AG09319 (cell line): ENCODE measurements at regions not wholly inside any gene's neighbourhood (a gene's known extent, or its start where the extent isn't known, plus 50 kb on each side); places are given as distances from the start of the nearest gene placed in this dataset.

Experiments
- DNase-seq: peaks from one replicate; pipeline ENCODE4 v3.0.0-alpha.2; 2010; ENCODE audit warnings: low read depth; ENCODE audit errors: extremely low read depth
- TF ChIP-seq, protein P1 (sequence below): IDR thresholded peaks from 2 replicates; pipeline ENCODE4 v1.5.1; 2011; ENCODE audit warnings: low read depth, mild to moderate bottlenecking, inconsistent platforms, low read length, moderate library complexity

DNA sequence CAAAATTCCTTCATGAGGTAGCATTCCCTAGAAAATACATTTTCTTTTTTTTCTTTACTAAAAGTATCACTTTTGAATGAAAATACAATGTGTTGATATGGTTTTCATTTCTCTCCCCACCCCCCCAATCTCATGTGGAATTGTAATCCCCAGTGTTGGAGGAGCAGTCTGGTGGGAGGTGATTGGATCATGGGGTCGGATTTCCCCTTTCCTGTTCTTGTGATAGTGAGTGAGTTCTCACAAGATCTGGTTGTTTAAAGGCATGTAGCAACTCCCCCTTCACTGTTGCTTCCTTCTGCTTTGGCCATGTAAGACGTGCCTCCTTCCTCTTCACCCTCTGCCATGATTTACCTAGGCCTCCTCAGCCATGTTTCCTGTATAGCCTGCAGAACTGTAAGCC is 790.3 kb upstream of the KCND2 start:
- TF ChIP-seq, protein P1, sequence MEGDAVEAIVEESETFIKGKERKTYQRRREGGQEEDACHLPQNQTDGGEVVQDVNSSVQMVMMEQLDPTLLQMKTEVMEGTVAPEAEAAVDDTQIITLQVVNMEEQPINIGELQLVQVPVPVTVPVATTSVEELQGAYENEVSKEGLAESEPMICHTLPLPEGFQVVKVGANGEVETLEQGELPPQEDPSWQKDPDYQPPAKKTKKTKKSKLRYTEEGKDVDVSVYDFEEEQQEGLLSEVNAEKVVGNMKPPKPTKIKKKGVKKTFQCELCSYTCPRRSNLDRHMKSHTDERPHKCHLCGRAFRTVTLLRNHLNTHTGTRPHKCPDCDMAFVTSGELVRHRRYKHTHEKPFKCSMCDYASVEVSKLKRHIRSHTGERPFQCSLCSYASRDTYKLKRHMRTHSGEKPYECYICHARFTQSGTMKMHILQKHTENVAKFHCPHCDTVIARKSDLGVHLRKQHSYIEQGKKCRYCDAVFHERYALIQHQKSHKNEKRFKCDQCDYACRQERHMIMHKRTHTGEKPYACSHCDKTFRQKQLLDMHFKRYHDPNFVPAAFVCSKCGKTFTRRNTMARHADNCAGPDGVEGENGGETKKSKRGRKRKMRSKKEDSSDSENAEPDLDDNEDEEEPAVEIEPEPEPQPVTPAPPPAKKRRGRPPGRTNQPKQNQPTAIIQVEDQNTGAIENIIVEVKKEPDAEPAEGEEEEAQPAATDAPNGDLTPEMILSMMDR: no peak
- DNase-seq: no peak

DNA sequence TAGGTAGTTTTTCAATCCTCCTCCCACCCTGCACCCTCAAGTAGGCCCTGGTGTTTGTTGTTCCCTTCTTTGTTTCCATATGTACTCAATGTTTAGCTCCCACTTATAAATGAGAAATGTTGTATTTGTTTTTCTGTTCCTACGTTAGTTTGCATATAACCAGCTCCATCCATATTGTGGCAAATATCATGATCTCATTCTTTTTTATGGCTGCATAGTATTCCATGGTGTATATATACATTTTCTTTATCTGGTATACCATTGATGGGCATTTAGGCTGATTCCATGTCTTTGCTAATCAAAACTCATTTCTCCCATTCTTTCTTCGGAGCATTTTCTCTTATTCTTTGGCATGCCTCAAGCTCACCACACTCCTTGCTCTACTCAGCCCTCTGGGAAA is 789.6 kb upstream of the KCND2 start:
- no peak for DNase-seq
- TF ChIP-seq, protein P1: no peak

DNA sequence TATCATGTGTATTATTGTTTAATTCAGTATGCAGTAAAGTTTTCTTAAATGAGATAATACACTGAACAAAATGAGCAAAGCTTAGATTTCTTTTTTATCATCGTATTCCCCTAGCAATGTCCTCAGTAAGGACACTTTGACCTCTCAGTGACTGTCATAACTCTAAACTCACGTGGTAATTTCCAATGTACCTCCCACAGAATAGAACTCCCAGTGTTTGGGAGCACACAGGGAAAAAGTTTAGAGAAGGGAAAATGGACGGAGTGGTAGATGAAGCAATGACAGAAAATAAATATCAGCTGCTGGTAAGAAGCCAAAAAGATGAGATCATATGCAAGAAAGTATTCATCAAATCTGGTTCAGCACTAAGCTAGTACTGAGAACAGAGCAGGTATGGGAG is 758.6 kb upstream of the KCND2 start:
- no peak for DNase-seq
- TF ChIP-seq, protein P1: no peak

DNA sequence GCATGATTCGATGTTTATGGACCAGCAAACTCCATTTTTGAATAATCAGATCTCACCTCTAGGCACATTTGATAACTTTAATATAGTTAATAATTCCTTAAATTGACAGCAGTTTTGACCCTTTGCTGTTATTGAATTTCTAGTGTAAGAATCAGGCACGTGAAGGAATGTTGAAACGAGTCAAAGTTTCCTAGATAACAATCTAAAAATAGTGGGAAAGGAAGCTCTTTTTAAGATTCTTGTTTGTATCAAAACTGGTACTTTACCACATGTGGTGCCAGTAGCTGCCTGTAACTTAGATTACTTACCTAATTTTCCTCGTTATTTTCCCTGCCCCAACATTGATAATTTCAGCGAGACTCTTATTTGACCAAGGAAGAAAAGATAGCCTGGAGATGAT is 757.8 kb upstream of the KCND2 start:
- DNase-seq: no peak
- TF ChIP-seq, protein P1: no peak

DNA sequence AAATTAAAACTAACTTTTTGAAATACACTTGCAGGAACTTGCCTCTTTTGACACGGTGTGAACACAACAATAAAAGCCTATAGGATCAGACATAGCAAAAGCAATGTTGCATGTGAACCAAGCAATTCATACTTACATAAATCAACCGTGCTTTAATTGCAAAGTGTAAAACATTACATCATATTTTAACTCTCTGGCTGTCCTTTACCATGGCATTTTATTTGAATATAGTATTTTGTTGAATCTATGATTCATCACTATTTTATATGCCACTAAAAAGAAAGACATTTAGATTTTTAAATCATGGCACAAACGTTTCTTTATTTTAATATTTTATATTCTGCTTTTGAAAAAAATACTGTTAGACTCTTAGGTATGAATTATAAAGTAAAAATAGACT is 757.0 kb upstream of the KCND2 start:
- DNase-seq: no peak
- TF ChIP-seq, protein P1: no peak

DNA sequence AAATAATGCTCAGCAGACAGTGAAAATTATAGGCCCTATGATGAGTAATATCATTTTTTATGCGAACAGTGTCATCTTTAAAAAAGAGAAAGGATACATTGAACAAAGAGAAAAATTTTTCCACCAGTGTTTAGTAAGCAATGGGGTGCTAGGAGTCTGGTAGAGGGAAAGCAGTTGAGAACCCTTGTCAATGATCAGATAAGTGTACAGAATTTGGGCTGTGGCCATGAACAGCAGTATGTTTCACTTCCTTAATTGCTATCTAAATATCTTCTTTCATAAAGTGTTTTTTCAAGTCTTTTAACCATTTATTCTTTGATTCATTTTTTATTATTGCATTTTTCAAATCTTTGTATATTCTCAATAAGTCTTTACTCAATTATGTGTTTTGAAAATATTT is 750.7 kb upstream of the KCND2 start:
- TF ChIP-seq, protein P1: no peak
- DNase-seq: no peak

DNA sequence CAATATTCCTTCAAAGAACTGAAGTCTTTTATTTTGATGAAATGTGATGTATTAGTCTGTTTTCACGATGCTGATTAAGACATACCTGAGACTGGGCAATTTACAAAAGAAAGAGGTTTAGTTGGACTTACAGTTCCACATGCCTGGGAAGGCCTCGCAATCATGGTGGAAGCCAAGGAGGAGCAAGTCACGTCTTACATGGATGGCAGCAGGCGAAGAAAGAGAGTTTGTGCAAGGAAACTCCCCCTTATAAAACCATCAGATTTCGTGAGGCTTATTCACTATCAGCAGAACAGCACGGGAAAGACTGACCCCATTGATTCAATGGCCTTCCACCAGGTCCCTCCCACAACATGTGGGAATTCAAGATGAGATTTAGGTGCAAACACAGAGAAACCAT is 750.3 kb upstream of the KCND2 start:
- TF ChIP-seq, protein P1: no peak
- no peak for DNase-seq
